Tibial nerve (tissue), 4 donors: ENCODE measurements at regions not wholly inside any gene's neighbourhood (a gene's known extent, or its start where the extent isn't known, plus 50 kb on each side); places are given as distances from the start of the nearest gene placed in this dataset.
"Not testable (repeated sequence)": the region's sequence is repeated elsewhere in the genome, so short reads cannot be mapped to it uniquely, and the experiment has no call there.

Experiments used
- DNase-seq, 2 donors: peaks; one replicate each; pipeline ENCODE4 v3.0.0-alpha.2; 2019; ENCODE audit warnings: low spot score in 2 of 2
- H3K27ac ChIP-seq, 4 donors: fragments of 200-600 bp; sonication (generic) in 3 of 4; one replicate each; pipeline ENCODE4 v1.5.1; 2017 to 2019; ENCODE audit warnings: mild to moderate bottlenecking in 1 of 4
- H3K27me3 ChIP-seq, 2 donors: fragments of 200-600 bp; sonication (generic) in 1 of 2; one replicate each; pipeline versions ENCODE4 v1.5.1 to v1.6.0; 2017 to 2019
- H3K36me3 ChIP-seq, 3 donors: fragments of 200-600 bp; sonication (generic); one replicate each; pipeline ENCODE4 v1.5.1; 2018 to 2019
- H3K4me1 ChIP-seq, 4 donors: fragments of 200-600 bp; sonication (generic) in 3 of 4; one replicate each; pipeline ENCODE4 v1.5.1; 2017 to 2019
- H3K4me3 ChIP-seq, 4 donors: fragments of 200-600 bp; sonication (generic) in 3 of 4; one replicate each; pipeline ENCODE4 v1.5.1; 2017 to 2019; ENCODE audit warnings: mild to moderate bottlenecking in 1 of 4, moderate library complexity in 1 of 4
- H3K9me3 ChIP-seq, 4 donors: fragments of 200-600 bp; sonication (generic) in 3 of 4; one replicate each; pipeline ENCODE4 v1.5.1; 2017 to 2019
- CTCF ChIP-seq, 5 experiments: fragments of 200-600 bp in 3 of 5; fragments of 450-650 bp in 2 of 5; sonication (generic) in 3 of 5; IDR thresholded peaks; one replicate each; pipeline ENCODE4 v1.5.1; 2016 to 2019; ENCODE audit warnings: antibody characterized with exemption in 5 of 5, mild to moderate bottlenecking in 3 of 5, moderate library complexity in 2 of 5
- EP300 ChIP-seq, 2 donors: sonication (generic); formaldehyde crosslinking; IDR thresholded peaks; one replicate each; pipeline ENCODE4 v1.6.1; 2017; ENCODE audit warnings: antibody characterized with exemption in 2 of 2, mild to moderate bottlenecking in 1 of 2
- POLR2A ChIP-seq, 2 donors: fragments of 450-650 bp; IDR thresholded peaks; one replicate each; pipeline ENCODE4 v1.6.1; 2017; ENCODE audit warnings: antibody characterized with exemption in 2 of 2, mild to moderate bottlenecking in 2 of 2, moderate library complexity in 2 of 2
- WGBS, 2 donors: methylation state at CpG; one replicate each; pipeline ENCODE4 v1.1.5; 2018; 5-methylcytosine and 5-hydroxymethylcytosine counted together

- no peak overlapping the region for H3K27ac ChIP-seq
- no peaks in the 10 kb centered on the region for H3K9me3 ChIP-seq
- WGBS, 2 donors, result 82 to 90% methylated on average over 2 of the region's 2 CpGs
- DNase-seq, result no peak
- no peak overlapping the region for H3K4me3 ChIP-seq
- no peaks in the 10 kb centered on the region for H3K27me3 ChIP-seq
- TF ChIP-seq CTCF (IDR thresholded peaks at IDR 0.05), result no peak
- no peak for TF ChIP-seq POLR2A (IDR thresholded peaks at IDR 0.05)
- no peak for TF ChIP-seq EP300 (IDR thresholded peaks at IDR 0.05)
- H3K4me1 ChIP-seq, result no peaks in the 10 kb centered on the region
- no peaks in the 10 kb centered on the region for H3K36me3 ChIP-seq
Observed at GRCh38 chr10:4599471-4599870, 226.5 kb upstream of the AKR1E2 start.

- DNase-seq, H3K4me3 ChIP-seq, H3K27ac ChIP-seq, H3K9me3 ChIP-seq, H3K36me3 ChIP-seq, H3K4me1 ChIP-seq, H3K27me3 ChIP-seq: not testable (repeated sequence)
- 95 to 100% methylated on average over 1 to 2 of the region's 2 CpGs for WGBS, 2 donors
Observed at GRCh38 chr10:4597898-4598297, 228.1 kb upstream of the AKR1E2 start.

- no peaks in the 10 kb centered on the region for H3K4me1 ChIP-seq
Observed at GRCh38 chr10:4596951-4597350, 229.1 kb upstream of the AKR1E2 start.

GRCh38 chr10:4595719-4596319, 230.2 kb upstream of the AKR1E2 start:
- Histone ChIP-seq H3K27me3 (no peaks in the 10 kb centered on the region), H3K4me3 (no peak overlapping the region), H3K36me3 (no peaks in the 10 kb centered on the region), H3K27ac (no peak overlapping the region), H3K4me1 (no peaks in the 10 kb centered on the region), H3K9me3 (peaks cover 0 to 9% (median 0%) of the 10 kb centered on the region in 4 donors)
- TF ChIP-seq EP300 (IDR thresholded peaks at IDR 0.05), result no peak
- no peak for TF ChIP-seq POLR2A (IDR thresholded peaks at IDR 0.05)
- TF ChIP-seq CTCF (IDR thresholded peaks at IDR 0.05), result no peak
- no peak for DNase-seq
- 87 to 92% methylated on average over 4 of the region's 4 CpGs for WGBS, 2 donors

More at GRCh38 chr10:4596951-4597350, 229.1 kb upstream of the AKR1E2 start:
- Histone ChIP-seq H3K27ac (no peak overlapping the region), H3K27me3 (no peaks in the 10 kb centered on the region), H3K36me3 (no peaks in the 10 kb centered on the region), H3K4me3 (no peak overlapping the region), H3K9me3 (peaks cover 0 to under 1% (median 0%) of the 10 kb centered on the region in 4 donors)
- no peak for DNase-seq
- no peak for TF ChIP-seq EP300 (IDR thresholded peaks at IDR 0.05)
- TF ChIP-seq POLR2A (IDR thresholded peaks at IDR 0.05), result no peak
- TF ChIP-seq CTCF (IDR thresholded peaks at IDR 0.05), result no peak
- WGBS, 2 donors, result 73 to 89% methylated on average over 1 of the region's 1 CpG

- H3K36me3 ChIP-seq, result no peaks in the 10 kb centered on the region
- no peak overlapping the region for H3K4me3 ChIP-seq
- H3K27ac ChIP-seq, result no peak overlapping the region
- TF ChIP-seq POLR2A (IDR thresholded peaks at IDR 0.05), result no peak
- TF ChIP-seq CTCF (IDR thresholded peaks at IDR 0.05), result no peak
- TF ChIP-seq EP300 (IDR thresholded peaks at IDR 0.05), result no peak
- no peak for DNase-seq
- H3K9me3 ChIP-seq, result peaks cover 0 to 9% (median 0%) of the 10 kb centered on the region in 4 donors
- no peaks in the 10 kb centered on the region for H3K27me3 ChIP-seq
- H3K4me1 ChIP-seq, result no peaks in the 10 kb centered on the region
- WGBS, 2 donors, result 92 to 100% methylated on average over 1 of the region's 1 CpG
Observed at GRCh38 chr10:4590807-4591206, 235.2 kb upstream of the AKR1E2 start.

GRCh38 chr10:4588824-4589223, 237.2 kb upstream of the AKR1E2 start:
- WGBS, 2 donors, result 79 to 82% methylated on average over 3 of the region's 3 CpGs
- H3K27me3 ChIP-seq, result no peaks in the 10 kb centered on the region
- H3K4me3 ChIP-seq, result no peak overlapping the region
- H3K27ac ChIP-seq, result no peak overlapping the region
- peaks cover 0 to 9% (median 0%) of the 10 kb centered on the region in 4 donors for H3K9me3 ChIP-seq
- H3K36me3 ChIP-seq, result no peaks in the 10 kb centered on the region
- H3K4me1 ChIP-seq, result no peaks in the 10 kb centered on the region
- no peak for DNase-seq
- TF ChIP-seq POLR2A (IDR thresholded peaks at IDR 0.05) (no peak), CTCF (IDR thresholded peaks at IDR 0.05) (no peak), EP300 (IDR thresholded peaks at IDR 0.05) (no peak)
